Heart left ventricle (tissue), 16 donors: ENCODE measurements at regions not wholly inside any gene's neighbourhood (a gene's known extent, or its start where the extent isn't known, plus 50 kb on each side); places are given as distances from the start of the nearest gene placed in this dataset.

Experiments
- ATAC-seq, 4 donors: fragments of 200-7000 bp; cut with Tn5 transposase; one replicate each; pipeline ENCODE4 v1.9.1; 2020 to 2022; ENCODE audit warnings: moderate library complexity in 4 of 4, mild to moderate bottlenecking in 3 of 4, moderate number of reproducible peaks in 1 of 4
- DNase-seq, 5 donors: peaks; one replicate each; pipeline ENCODE4 v3.0.0-alpha.2; 2020
- H3K27ac ChIP-seq, 12 donors: fragments of 200-600 bp; sonication (generic) in 4 of 12; one replicate each; pipeline versions ENCODE4 v1.5.0 to v1.8.0; 2016 to 2022; ENCODE audit warnings: mild to moderate bottlenecking in 2 of 12
- H3K27me3 ChIP-seq, 9 donors: fragments of 200-600 bp; sonication (generic) in 2 of 9; one replicate each; pipeline versions ENCODE4 v1.5.1 to v1.8.0; 2016 to 2022; ENCODE audit warnings: mild to moderate bottlenecking in 3 of 9
- H3K36me3 ChIP-seq, 9 donors: fragments of 200-600 bp; sonication (generic) in 2 of 9; one replicate each; pipeline versions ENCODE4 v1.5.0 to v1.8.0; 2018 to 2022; ENCODE audit warnings: mild to moderate bottlenecking in 2 of 9
- H3K4me1 ChIP-seq, 12 donors: fragments of 200-600 bp; sonication (generic) in 4 of 12; one replicate each; pipeline versions ENCODE4 v1.5.0 to v1.8.0; 2016 to 2022; ENCODE audit warnings: mild to moderate bottlenecking in 3 of 12
- H3K4me3 ChIP-seq, 12 donors: fragments of 200-600 bp; sonication (generic) in 4 of 12; one replicate each; pipeline versions ENCODE4 v1.5.0 to v1.8.0; 2017 to 2022; ENCODE audit warnings: mild to moderate bottlenecking in 9 of 12, moderate library complexity in 4 of 12
- H3K9me3 ChIP-seq, 12 donors: fragments of 200-600 bp; sonication (generic) in 4 of 12; one replicate each; pipeline versions ENCODE4 v1.5.0 to v1.8.0; 2016 to 2022; ENCODE audit warnings: mild to moderate bottlenecking in 1 of 12
- POLR2A ChIP-seq, 2 donors: fragments of 450-650 bp; IDR thresholded peaks; one replicate each; pipeline ENCODE4 v1.6.1; 2017; ENCODE audit warnings: antibody characterized with exemption in 2 of 2, mild to moderate bottlenecking in 2 of 2, moderate library complexity in 2 of 2
- WGBS, 4 donors: extraction: QIAGEN DNeasy Blood & Tissue Kit in 2 of 4; methylation state at CpG; one replicate each; pipeline versions ENCODE4 v1.1.5 to v1.1.7; 2013 to 2018; 5-methylcytosine and 5-hydroxymethylcytosine counted together
- intact Hi-C, 10 donors: fragments of 100-400 bp; cut with DNase I; formaldehyde crosslinking; loops; one replicate each; pipeline versions ENCODE4 v1.11.1 to v1.14.2; 2022
- TF ChIP-seq, protein P1 (sequence below), 12 donors: fragments of 200-600 bp; sonication (generic) in 4 of 12; IDR thresholded peaks; one replicate each; pipeline versions ENCODE4 v1.5.0 to v1.8.0; 2018 to 2022; ENCODE audit warnings: antibody characterized with exemption in 12 of 12, mild to moderate bottlenecking in 5 of 12
- donor health status: ischemic (EF 13 %, LVEDD 7.1; RV severe dilation, severe dysfunction).
- donor health status: healthy with polysubstance abuse.
- donor health status: DM: no; HTN: yes; CAD: no.
- donor health status: DM: no; HTN: no; CAD: no.
- donor health status: ischemic (EF 25% LVEDD 6.9; RV normal size, moderate dysfunction).
- donor health status: ischemic (EF 25% LVEDD 5.7; RV mildly dilated, moderate dysfunction).
- donor health status: healthy.
- donor health status: DM: yes; HTN: yes; CAD: no.
- donor health status: ischemic (EF 35%, LVEDD 5.7; RV mildly dilated, moderate dysfunction).
- donor health status: nonischemic (EF 11% LVEDD 7.7; RV severe dilation, severe dysfunction).
- donor health status: DM: yes; HTN: yes; CAD: no.
- donor health status: PGD.
- donor health status: ischemic (EF 29% LVEDD 5.4; RV normal size, mild dysfunction).
- donor health status: nonischemic (EF 23%, LVEDD 6.1; RV moderate dilation, normal function).

DNA sequence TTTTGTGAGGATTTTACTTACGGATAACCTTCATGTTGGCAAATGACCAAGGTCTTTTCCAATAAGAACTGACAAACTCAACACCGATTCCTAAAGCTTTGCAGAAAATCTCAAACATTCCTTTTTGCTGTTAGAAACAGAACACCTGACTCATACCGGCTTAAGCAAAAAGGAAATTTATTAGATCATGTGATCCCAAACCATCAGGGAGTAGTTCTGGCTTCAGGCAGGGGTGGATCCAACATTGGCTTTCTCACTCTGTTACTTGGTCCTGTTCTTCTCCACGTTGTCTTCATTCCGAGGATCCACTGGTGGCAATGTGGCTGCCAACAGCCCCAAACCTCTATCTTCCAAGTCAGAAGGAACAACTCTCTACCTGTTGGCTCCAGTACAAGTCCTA, 95.9 kb upstream of the PMEPA1 start:
- H3K27ac ChIP-seq = no peak overlapping the region
- H3K9me3 ChIP-seq = no peaks in the 10 kb centered on the region
- DNase-seq = no peak
- no peaks in the 10 kb centered on the region for H3K27me3 ChIP-seq
- no peaks in the 10 kb centered on the region for H3K36me3 ChIP-seq
- no peak overlapping the region for H3K4me3 ChIP-seq
- no peak for ATAC-seq
- 86 to 91% (median 90%) methylated on average over 5 of the region's 5 CpGs for WGBS, 4 donors
- peaks cover 0 to 13% (median 0%) of the 10 kb centered on the region in 12 donors for H3K4me1 ChIP-seq
- TF ChIP-seq, protein P1, sequence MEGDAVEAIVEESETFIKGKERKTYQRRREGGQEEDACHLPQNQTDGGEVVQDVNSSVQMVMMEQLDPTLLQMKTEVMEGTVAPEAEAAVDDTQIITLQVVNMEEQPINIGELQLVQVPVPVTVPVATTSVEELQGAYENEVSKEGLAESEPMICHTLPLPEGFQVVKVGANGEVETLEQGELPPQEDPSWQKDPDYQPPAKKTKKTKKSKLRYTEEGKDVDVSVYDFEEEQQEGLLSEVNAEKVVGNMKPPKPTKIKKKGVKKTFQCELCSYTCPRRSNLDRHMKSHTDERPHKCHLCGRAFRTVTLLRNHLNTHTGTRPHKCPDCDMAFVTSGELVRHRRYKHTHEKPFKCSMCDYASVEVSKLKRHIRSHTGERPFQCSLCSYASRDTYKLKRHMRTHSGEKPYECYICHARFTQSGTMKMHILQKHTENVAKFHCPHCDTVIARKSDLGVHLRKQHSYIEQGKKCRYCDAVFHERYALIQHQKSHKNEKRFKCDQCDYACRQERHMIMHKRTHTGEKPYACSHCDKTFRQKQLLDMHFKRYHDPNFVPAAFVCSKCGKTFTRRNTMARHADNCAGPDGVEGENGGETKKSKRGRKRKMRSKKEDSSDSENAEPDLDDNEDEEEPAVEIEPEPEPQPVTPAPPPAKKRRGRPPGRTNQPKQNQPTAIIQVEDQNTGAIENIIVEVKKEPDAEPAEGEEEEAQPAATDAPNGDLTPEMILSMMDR (IDR thresholded peaks at IDR 0.05) = no peak
- TF ChIP-seq POLR2A (IDR thresholded peaks at IDR 0.05) = no peak
- intact Hi-C loops = loop anchor here in 3 of 10 donors (5.0 to 10.0 kb wide), 3 partner anchors 58 to 88 kb away; no protein-coding TSS in a partner anchor

DNA sequence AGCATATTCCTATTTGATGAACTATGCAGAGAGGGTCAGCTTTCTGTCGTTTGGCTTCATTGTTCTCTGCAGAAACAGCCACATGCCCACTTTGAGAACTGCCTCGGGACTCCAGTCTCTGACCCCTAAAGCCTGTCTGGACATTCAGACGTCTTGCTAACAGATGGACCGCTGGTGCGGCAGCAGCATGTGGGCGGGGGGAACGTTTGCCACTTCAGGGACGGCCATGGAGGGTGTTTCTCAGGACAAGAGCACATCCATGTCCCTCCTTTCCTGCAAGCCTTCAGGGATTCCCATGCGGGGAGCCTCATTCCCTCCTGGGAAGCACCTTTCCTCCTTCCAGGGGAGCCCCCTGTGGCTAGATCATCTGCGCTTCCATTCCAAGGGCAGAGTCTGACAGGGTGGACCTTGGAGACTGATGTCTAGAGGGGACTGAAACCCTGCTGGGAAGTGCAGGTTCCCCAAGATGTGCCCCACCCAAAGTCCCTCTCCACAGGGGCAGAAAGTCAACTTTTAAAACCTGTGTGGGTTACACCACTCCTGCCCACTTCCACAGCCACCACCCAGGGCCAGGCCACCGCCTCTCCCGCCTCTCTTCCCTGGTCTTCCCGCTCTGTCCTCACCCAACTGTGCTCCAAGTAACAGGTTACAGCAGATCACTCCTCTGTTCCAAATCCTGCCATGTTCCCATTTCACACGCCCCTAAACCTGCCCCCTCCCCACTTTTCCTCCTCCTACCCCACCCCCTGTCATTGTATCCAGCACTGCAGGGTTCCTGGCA, 94.8 kb upstream of the PMEPA1 start:
- Histone ChIP-seq H3K4me3 (no peak overlapping the region), H3K36me3 (no peaks in the 10 kb centered on the region), H3K27ac (no peak overlapping the region), H3K27me3 (no peaks in the 10 kb centered on the region), H3K9me3 (no peaks in the 10 kb centered on the region), H3K4me1 (peaks cover 0 to 13% (median 0%) of the 10 kb centered on the region in 12 donors)
- WGBS, 4 donors = 75 to 83% (median 79%) methylated on average over 13 to 14 of the region's 14 CpGs
- no peak for TF ChIP-seq POLR2A (IDR thresholded peaks at IDR 0.05)
- TF ChIP-seq, protein P1 (IDR thresholded peaks at IDR 0.05) = no peak
- intact Hi-C loops = loop anchor here in 3 of 10 donors (5.0 to 10.0 kb wide), 3 partner anchors 57 to 87 kb away; no protein-coding TSS in a partner anchor
- ATAC-seq (no peak), DNase-seq (no peak)

DNA sequence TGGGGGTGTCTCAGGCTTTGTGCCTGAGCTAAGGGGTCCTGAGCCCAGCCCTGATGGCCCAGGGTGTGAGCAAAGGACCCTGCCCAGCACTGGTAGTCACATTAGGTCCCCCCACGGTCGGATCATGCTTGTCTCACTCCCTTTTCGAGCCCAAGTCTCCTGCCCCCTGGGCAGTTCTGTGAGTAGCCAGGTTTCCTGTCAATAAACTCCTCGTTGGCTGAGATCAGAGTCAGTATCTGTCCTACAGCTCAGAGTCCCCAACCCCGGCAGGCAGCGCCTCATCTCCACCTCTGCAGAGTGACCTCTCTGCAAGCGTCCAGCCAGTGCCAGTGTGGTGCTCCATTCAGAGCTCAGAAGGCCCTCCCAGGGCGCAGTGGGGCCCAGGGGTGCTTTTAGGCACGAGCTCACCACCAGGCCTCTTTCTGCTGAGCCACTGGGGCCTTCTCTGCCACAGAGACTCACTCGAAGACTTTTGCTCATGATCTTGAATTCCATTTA, 93.7 kb upstream of the PMEPA1 start:
- intact Hi-C loops = loop anchor here in 1 of 10 donors (10.0 kb wide), 1 partner anchor 61 kb away; no protein-coding TSS in a partner anchor
- DNase-seq (no peak), ATAC-seq (no peak)
- no peaks in the 10 kb centered on the region for H3K27me3 ChIP-seq
- no peak overlapping the region for H3K4me3 ChIP-seq
- H3K27ac ChIP-seq = no peak overlapping the region
- 76 to 89% (median 87%) methylated on average over 6 to 10 of the region's 10 CpGs for WGBS, 4 donors
- no peaks in the 10 kb centered on the region for H3K36me3 ChIP-seq
- TF ChIP-seq POLR2A (IDR thresholded peaks at IDR 0.05) = no peak
- H3K9me3 ChIP-seq = no peaks in the 10 kb centered on the region
- peaks cover 0 to 10% (median 0%) of the 10 kb centered on the region in 12 donors for H3K4me1 ChIP-seq

DNA sequence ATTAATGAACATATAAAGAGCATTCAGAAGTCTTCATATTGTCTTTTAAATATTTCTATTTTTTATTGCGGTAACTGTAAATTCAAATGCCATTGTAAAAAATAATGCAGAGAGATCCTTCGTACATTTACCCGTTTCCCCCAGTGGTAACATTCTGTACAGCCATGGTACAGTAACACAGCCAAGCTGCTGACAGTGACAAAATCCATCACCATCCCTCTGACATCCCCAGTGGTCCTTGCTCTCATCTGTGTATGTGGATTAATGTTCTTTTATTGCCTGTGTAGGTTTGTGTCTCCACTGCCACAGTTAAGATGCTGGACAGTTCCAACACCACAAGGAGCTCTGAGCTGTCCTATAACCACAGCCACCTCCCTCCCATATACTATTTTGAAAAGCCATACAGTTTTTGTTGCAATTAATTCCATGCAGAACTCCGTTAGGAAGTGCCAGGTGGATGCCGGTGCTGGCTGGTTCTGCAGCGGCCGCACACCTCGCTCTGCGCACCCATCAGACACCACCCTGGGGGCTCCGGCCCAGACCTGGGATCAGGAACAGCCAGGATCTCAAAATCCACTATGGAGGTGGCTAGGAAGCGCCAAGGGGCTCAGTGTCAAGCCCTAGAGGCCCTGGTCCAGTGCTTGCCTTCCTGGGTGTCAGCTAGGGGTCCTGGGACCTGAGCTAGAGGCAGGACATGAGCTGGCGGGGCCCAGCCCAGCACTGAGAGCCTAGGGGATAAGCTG, 93.1 kb upstream of the PMEPA1 start:
- Histone ChIP-seq H3K4me1 (peaks cover 0 to 5% (median 0%) of the 10 kb centered on the region in 12 donors), H3K27me3 (peaks cover 0 to 2% (median 0%) of the 10 kb centered on the region in 9 donors), H3K9me3 (no peaks in the 10 kb centered on the region), H3K4me3 (no peak overlapping the region), H3K27ac (no peak overlapping the region), H3K36me3 (no peaks in the 10 kb centered on the region)
- 85 to 89% (median 88%) methylated on average over 12 of the region's 12 CpGs for WGBS, 4 donors
- DNase-seq = no peak
- no peak for TF ChIP-seq POLR2A (IDR thresholded peaks at IDR 0.05)
- TF ChIP-seq, protein P1 (IDR thresholded peaks at IDR 0.05) = no peak
- ATAC-seq = no peak
- intact Hi-C loops = loop anchor here in 1 of 10 donors (10.0 kb wide), 1 partner anchor 62 kb away; no protein-coding TSS in a partner anchor
